Gastroesophageal sphincter (tissue), 4 donors: ENCODE measurements at regions not wholly inside any gene's neighbourhood (a gene's known extent, or its start where the extent isn't known, plus 50 kb on each side); places are given as distances from the start of the nearest gene placed in this dataset.

Experiments used
- ATAC-seq: fragments of 150-250 bp; one replicate; pipeline ENCODE4 v1.9.1; 2016; ENCODE audit warnings: mild to moderate bottlenecking, moderate library complexity
- H3K27ac ChIP-seq, 4 donors: fragments of 200-600 bp; sonication (generic) in 3 of 4; 1 replicate in 3 of 4; 2 replicates in 1 of 4; pipeline ENCODE4 v1.5.1; 2016 to 2019
- H3K27me3 ChIP-seq: fragments of 200-600 bp; sonication (generic); one replicate; pipeline ENCODE4 v1.5.1; 2019
- H3K36me3 ChIP-seq, 2 donors: fragments of 200-600 bp; sonication (generic); one replicate each; pipeline ENCODE4 v1.5.1; 2019; ENCODE audit warnings: control low read depth in 1 of 2
- H3K4me1 ChIP-seq, 3 donors: fragments of 200-600 bp; sonication (generic); 1 replicate in 2 of 3; 2 replicates in 1 of 3; pipeline ENCODE4 v1.5.1; 2016 to 2019; ENCODE audit warnings: control low read depth in 2 of 3
- H3K4me3 ChIP-seq, 2 donors: fragments of 200-600 bp; sonication (generic); one replicate each; pipeline ENCODE4 v1.5.1; 2019; ENCODE audit warnings: mild to moderate bottlenecking in 1 of 2, moderate library complexity in 1 of 2
- H3K9me3 ChIP-seq, 3 donors: fragments of 200-600 bp; sonication (generic); one replicate each; pipeline ENCODE4 v1.5.1; 2017 to 2019; ENCODE audit warnings: control low read depth in 2 of 3
- CTCF ChIP-seq, 4 experiments: fragments of 200-600 bp in 2 of 4; fragments of 450-650 bp in 2 of 4; sonication (generic) in 1 of 4; IDR thresholded peaks; one replicate each; pipeline ENCODE4 v1.5.1; 2017 to 2019; ENCODE audit warnings: antibody characterized with exemption in 4 of 4, mild to moderate bottlenecking in 2 of 4, moderate library complexity in 2 of 4
- EP300 ChIP-seq: sonication (generic); formaldehyde crosslinking; IDR thresholded peaks from one replicate; pipeline ENCODE4 v1.6.1; 2017; ENCODE audit warnings: antibody characterized with exemption, mild to moderate bottlenecking
- POLR2A ChIP-seq, 2 donors: fragments of 450-650 bp; IDR thresholded peaks; one replicate each; pipeline ENCODE4 v1.6.1; 2017; ENCODE audit warnings: antibody characterized with exemption in 2 of 2, mild to moderate bottlenecking in 2 of 2, moderate library complexity in 1 of 2
- POLR2AphosphoS5 ChIP-seq: sonication (generic); formaldehyde crosslinking; IDR thresholded peaks from one replicate; pipeline ENCODE4 v1.6.1; 2017; ENCODE audit warnings: antibody characterized with exemption
- WGBS, 2 donors: methylation state at CpG; one replicate each; pipeline ENCODE4 v1.1.5; 2018; ENCODE audit warnings: low coverage in 1 of 2; 5-methylcytosine and 5-hydroxymethylcytosine counted together

DNA sequence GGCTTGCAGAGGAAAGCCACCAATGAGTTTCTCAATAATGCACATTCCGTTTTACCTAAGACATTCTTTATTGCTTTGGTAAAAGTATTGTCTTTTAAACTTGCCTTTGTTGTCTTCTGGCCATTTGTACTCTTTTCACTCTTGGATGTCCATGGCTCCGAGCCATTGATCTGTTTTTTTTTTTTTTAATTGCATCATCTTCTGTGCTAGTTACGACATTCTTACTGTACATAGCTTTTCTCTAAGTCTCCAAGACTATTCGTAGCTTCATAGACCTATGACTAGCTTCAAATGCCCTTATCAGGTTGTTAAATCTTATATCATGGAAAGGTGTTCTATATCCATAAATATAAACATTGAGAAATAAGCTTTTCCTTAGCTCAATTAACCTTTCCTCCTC is 1522.6 kb downstream of the FAM181B start:
- no peaks in the 10 kb centered on the region for H3K9me3 ChIP-seq
- no peaks in the 10 kb centered on the region for H3K36me3 ChIP-seq
- no peak for TF ChIP-seq POLR2A (IDR thresholded peaks at IDR 0.05)
- no peak for TF ChIP-seq EP300
- TF ChIP-seq CTCF (IDR thresholded peaks at IDR 0.05), result no peak
- no peak for TF ChIP-seq POLR2AphosphoS5
- H3K4me1 ChIP-seq, result no peaks in the 10 kb centered on the region
- 78 to 79% methylated on average over 4 of the region's 4 CpGs for WGBS, 2 donors
- ATAC-seq, result no peak
- H3K27me3 ChIP-seq, result no peaks in the 10 kb centered on the region
- H3K4me3 ChIP-seq, result no peak overlapping the region
- H3K27ac ChIP-seq, result no peak overlapping the region

- no peaks in the 10 kb centered on the region for H3K36me3 ChIP-seq
- H3K27me3 ChIP-seq, result no peaks in the 10 kb centered on the region
- TF ChIP-seq CTCF (IDR thresholded peaks at IDR 0.05), result no peak
- no peak for TF ChIP-seq EP300
- TF ChIP-seq POLR2AphosphoS5, result no peak
- no peak for TF ChIP-seq POLR2A (IDR thresholded peaks at IDR 0.05)
- WGBS, 2 donors, result 100% methylated on average over 8 of the region's 43 CpGs; no CpG with 5 or more reads in 1 of the 2 donors
- no peaks in the 10 kb centered on the region for H3K9me3 ChIP-seq
- no peak for ATAC-seq
- H3K4me1 ChIP-seq, result no peaks in the 10 kb centered on the region
- H3K4me3 ChIP-seq, result no peak overlapping the region
- H3K27ac ChIP-seq, result no peak overlapping the region
Measured at GRCh38 chr11:81207421-81208054, 1526.1 kb downstream of the FAM181B start.

DNA sequence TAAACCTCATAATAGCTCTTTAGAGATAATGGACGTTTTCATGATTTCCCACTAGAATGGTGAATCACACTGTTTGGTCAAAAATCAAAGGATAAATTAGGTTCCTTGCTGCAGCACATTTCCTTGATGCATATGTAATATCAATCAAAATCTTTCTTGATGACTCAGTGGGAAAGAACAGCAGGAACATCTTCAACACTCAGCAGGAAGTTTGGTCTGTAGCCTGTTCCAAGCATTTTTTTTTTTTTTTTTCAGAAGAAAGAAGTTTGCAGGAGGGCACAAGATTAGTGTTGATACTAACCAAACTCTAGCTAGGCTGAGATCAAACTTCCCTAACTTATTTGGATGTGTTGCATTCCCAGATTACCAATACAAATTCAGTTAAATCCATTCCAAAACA is 1529.8 kb downstream of the FAM181B start:
- Histone ChIP-seq H3K9me3 (peaks cover 0 to 15% (median 0%) of the 10 kb centered on the region in 3 donors), H3K27me3 (no peaks in the 10 kb centered on the region), H3K27ac (no peak overlapping the region), H3K36me3 (no peaks in the 10 kb centered on the region), H3K4me1 (no peaks in the 10 kb centered on the region), H3K4me3 (no peak overlapping the region)
- no peak for ATAC-seq
- no peak for TF ChIP-seq POLR2AphosphoS5
- no peak for TF ChIP-seq POLR2A (IDR thresholded peaks at IDR 0.05)
- 21 to 46% methylated on average over 1 of the region's 1 CpG for WGBS, 2 donors

GRCh38 chr11:81197396-81197795 is 1536.3 kb downstream of the FAM181B start:
- ATAC-seq, result no peak
- no peak overlapping the region for H3K4me3 ChIP-seq
- no peaks in the 10 kb centered on the region for H3K4me1 ChIP-seq
- no peak for TF ChIP-seq CTCF (IDR thresholded peaks at IDR 0.05)
- H3K36me3 ChIP-seq, result no peaks in the 10 kb centered on the region
- H3K27me3 ChIP-seq, result no peaks in the 10 kb centered on the region
- H3K9me3 ChIP-seq, result peaks cover 0 to 37% (median 0%) of the 10 kb centered on the region in 3 donors
- WGBS, 2 donors, result 94% methylated on average over 3 of the region's 3 CpGs; no CpG with 5 or more reads in 1 of the 2 donors
- no peak overlapping the region for H3K27ac ChIP-seq

GRCh38 chr11:81192516-81192915 is 1541.1 kb downstream of the FAM181B start:
- H3K27ac ChIP-seq, result no peak overlapping the region

More at GRCh38 chr11:81192516-81192915, 1541.1 kb downstream of the FAM181B start:
- no peak for TF ChIP-seq EP300
- TF ChIP-seq POLR2AphosphoS5, result no peak
- TF ChIP-seq CTCF (IDR thresholded peaks at IDR 0.05), result no peak
- TF ChIP-seq POLR2A (IDR thresholded peaks at IDR 0.05), result no peak
- H3K4me3 ChIP-seq, result no peak overlapping the region
- peaks cover 0 to 22% (median 0%) of the 10 kb centered on the region in 3 donors for H3K9me3 ChIP-seq
- H3K36me3 ChIP-seq, result no peaks in the 10 kb centered on the region
- no peak for ATAC-seq
- no peaks in the 10 kb centered on the region for H3K27me3 ChIP-seq
- H3K4me1 ChIP-seq, result no peaks in the 10 kb centered on the region
